SW480 (cell line): ENCODE measurements at regions not wholly inside any gene's neighbourhood (a gene's known extent, or its start where the extent isn't known, plus 50 kb on each side); places are given as distances from the start of the nearest gene placed in this dataset.

Source experiments
- DNase-seq: peaks from one replicate; pipeline ENCODE4 v3.0.0-alpha.2; 2016; ENCODE audit warnings: low spot score

DNA sequence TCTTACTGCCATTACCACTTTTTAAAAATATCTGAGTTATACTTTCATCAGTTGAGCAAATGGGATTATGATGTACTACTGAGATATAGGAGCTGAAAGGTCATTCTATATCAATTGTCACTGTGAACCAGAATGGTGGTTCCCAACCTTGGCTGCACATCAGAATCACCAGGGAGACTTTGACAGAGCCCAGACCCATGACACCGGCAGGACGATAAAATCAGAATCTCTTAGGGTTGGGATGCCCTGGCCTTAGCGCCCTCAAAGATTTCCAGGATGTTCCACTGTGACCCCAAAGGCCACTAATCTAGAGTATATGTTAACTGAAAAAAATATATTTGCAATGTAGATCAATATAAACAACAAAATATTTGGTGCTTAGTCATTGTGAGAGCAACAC is 355.1 kb downstream of the LIG4 start:
- DNase-seq: no peak

DNA sequence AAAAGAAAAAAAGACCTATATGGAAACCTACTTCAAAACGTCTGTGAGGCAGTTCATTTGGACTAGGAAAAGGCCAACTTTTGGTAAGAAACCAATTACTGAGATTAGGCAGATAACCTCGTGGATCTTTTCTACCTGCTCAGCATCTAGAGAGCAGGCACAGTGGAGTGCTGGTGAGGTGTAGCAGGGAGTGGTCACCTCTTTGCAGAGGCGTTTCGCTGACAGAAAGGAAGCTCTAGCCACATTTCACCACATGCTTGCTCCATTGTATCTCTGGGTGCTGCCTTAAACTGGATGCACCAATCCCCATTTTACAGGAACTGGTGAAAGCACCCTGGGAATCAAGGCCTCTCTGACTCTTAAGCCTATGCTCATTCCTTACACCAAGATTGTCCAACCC is 360.5 kb downstream of the LIG4 start:
- DNase-seq: no peak

DNA sequence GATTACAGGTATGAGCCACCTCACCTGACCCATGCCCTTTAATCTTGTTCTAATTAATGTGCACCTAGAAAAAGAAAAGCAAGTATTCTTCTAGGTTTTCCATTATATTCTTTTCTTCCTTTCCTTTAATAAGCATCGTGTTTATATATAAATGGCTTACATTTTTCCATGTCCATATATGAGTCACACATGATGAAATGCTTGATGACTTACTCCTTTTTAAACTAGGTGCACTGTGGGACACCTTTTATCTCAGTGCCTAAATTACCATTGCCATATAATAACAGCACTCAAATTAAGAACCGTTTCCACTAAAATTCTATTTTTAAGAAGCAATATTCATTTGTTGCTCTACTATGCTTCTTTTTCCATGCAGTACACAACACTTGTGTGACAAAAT is 363.3 kb downstream of the LIG4 start:
- DNase-seq: no peak

DNA sequence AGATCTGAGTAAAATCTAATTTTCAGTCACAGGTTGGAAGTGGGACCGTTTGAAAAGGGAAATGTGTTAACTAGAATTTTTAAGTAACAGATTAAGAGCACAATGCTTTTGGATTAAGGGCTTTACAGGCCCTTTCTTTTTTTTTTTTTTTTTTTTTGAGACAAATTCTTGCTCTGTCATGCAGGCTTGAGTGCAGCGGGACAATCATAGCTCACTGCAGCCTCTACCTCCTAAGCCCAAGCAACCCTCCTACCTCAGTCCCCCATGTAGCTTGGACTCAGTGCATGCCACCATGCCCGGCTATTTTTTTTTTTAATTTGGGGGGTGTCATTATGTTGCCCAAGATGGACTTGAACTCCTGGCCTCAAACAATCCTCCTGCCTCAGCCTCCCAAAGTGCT is 363.7 kb downstream of the LIG4 start:
- DNase-seq: no peak

DNA sequence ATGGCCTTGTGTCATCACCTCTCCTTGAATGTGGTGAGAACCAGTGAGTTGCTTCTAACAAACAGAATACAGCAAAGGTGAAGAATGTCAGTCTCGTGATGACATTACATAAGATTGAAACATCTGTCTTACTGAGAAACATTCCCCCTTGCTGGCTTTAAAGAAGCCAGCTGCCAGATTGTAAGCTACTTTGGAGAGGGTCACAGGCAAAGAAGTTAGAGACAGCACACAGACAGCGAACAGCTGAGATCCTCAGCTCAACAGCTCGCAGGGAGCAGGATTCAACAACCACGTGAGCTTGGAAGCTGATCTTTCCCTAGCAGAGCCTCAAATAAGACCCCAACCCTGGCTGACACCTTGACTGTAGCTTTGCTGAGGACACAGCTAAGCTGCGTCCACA is 367.9 kb downstream of the LIG4 start:
- no peak for DNase-seq

DNA sequence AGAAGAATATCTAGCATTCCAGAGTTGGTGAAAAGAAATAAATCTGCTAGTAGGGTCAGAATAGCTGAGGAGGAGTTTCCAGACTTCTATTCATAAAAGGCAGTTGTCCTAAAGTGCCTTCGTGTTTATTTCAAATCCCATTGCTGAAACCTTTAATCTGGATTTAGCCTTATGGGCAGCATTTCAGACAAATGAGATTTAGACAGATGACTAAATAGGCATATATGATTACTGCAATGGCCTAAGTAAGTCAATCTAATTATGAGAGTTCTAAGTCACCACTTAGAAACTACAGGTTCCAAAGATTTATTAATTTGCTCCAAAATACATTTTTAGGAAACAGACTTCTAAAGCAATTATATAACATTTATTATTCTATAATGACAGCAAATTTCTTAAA is 368.7 kb downstream of the LIG4 start:
- DNase-seq: no peak

DNA sequence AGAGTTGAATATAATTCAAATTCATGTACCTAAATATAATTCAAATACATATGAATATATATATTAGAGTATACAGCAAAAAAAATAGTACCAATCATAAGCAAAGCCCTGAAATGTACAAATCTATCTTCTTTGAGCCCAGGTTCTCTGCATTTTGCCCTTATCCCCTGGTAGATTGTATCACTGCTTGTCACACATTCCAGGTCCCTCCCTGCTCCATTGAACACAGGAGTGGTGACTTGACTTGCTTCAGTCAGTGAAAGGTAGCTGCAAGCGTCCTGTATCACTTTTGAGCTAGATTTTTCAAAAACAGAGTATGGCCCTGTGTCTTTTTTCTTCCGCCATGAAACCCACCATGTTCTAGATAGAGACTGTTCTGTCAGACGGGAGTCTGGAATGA is 369.4 kb downstream of the LIG4 start:
- no peak for DNase-seq

DNA sequence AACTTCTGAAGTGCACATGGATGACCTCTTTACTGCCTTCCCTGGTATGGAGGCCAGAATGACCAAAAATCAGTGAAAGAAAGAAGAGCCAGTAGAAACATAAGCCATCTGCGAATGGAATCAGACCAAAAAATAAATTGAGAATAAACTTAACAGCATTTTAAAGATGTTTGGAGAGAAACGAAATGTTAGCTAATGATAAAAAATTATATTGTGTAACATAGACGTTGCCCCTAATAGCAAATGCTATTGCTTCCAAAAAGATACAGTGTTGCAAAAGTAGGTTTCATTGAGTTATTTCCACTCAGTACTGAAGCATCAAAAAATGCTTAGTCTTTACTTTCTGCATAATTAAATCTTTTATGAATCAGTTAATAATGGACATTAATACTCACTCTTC is 371.7 kb downstream of the LIG4 start:
- DNase-seq: no peak

DNA sequence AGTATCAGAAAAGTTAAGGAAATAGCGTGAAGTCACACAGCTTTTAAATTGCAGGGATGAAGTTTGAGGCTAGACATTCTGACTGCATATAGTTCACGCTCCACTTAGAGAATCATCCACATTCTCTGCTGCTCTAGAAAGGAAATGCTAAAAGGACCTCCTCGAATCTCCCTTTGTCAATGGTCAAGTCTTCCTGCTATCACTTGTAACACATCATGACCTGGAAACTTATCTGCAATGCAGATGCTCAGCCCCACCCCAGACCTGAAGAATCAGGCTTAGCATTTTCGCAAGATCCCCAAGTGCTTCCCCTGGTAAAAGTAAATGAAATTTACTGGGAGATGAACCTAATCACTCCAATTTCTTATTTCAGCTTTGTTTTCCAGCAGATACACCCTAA is 372.1 kb downstream of the LIG4 start:
- no peak for DNase-seq

DNA sequence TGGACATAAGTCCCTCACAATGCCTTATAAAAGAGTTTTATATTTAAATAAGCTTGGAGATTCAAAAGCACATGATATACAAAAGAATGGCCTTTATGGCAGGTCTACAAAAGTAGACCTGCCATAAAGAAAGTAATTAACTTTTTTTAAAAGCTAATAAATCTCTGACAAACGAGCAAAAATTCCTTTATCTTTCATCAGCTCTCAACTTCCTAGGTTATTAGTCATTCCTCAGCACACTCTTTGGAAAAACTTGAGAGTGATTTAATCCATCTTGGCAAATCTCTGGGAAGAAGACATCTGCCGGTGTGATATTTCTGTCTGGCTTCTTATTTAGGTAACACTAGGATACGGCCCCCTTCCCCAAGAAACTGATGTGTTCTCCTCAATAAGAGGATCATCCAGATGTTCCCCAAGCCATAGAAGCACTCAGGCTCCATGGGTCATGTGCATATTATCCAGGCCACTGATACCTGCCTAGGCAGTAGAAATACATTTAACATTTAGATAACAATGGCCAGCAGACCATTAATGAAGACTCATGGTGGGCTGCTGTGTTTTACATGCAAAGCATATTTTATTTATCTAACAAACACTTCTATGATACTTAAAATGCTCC is 372.7 kb downstream of the LIG4 start:
- DNase-seq: no peak

DNA sequence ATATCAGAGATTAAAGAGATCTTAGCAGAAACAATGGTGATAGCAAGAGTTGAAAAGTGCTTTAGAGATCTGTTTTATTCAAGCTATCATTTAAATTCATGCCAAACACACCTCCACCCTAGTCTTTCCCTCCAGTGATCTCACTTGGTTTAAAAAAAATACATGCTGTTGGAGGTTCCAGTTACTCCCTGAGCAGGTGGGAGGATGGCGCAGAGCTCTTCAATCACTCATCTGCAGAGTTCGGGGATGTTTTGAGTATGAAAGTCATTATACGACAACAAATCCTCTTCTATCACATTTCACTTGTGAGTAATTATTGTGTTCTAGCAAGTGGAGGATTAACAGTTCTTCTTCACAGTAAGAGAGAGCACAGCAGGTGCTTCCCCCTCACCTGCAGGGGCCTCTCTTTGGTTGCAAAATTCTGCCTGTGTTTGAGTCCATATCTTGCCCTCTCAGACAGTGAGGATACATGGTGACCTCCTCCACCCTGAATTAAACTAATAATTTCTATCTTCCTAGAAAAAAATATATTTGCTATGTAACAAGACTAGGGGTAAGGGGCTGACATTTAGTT is 376.7 kb downstream of the LIG4 start:
- DNase-seq: no peak

DNA sequence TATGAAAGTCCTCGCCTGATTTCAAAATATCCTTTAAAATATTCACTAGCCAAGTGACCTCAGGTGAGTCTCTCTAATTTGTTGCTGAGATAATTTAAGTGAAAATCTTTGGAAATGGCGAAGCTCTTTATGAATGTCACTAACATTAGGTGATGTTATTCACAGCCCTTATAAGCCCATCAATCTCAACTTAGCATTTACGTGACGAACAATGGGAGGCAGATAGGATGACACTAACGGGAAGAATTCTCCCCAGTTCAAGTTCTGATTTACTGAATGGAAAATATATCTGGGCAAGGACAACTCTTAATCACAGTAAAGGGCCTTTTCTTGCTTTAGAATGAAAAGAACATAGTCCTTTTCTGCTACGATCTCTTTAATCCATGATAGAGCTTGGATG is 378.7 kb downstream of the LIG4 start:
- no peak for DNase-seq

DNA sequence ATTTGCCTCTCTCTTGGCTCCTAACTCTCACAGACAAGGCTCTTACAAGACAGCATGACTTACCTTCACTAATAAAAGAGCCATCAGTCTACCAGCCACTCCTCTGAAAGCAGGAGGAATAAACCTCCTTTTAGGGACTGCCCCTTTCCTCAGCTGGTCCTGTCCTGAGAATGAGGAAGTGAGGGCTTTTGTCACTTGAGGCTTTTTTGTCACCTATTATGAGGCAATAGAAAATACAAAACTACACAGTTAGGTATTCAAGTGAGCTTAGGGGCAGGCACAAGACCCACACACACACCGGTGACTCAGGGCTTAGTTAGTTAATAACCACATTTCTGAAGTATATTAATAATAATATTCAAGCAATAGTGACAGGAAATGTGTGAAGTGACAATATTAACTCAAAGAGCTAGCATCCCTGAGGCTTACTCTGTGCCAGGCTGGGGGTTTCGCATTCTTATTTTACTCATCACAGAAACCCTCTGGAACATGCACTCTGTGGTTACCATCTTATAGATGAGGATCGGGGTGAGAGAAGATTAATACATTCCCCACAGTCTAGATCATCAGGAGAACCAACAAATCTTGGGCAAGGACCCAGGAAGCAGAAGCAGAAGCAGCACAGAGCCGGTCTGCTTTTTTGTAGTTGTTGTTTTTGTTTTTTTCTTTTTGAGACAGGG is 379.9 kb downstream of the LIG4 start:
- DNase-seq: no peak

DNA sequence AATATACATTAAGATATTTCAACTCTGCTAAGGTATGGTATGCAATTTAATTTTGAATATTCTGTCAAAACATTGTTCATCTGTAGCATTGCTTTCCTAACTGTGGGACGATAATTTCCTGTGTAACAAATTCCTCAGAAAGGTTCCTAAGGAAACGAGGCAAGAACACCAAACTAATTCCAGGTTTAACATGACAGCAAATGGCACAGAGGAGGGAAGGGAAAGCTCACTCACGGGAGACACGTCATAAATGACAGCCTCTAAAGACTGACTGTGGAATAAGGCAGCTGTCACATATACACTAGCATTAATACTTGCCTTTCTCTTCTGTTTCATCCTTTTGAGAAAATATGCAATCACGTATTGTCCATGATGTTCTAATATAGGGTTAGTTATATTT is 380.6 kb downstream of the LIG4 start:
- no peak for DNase-seq

DNA sequence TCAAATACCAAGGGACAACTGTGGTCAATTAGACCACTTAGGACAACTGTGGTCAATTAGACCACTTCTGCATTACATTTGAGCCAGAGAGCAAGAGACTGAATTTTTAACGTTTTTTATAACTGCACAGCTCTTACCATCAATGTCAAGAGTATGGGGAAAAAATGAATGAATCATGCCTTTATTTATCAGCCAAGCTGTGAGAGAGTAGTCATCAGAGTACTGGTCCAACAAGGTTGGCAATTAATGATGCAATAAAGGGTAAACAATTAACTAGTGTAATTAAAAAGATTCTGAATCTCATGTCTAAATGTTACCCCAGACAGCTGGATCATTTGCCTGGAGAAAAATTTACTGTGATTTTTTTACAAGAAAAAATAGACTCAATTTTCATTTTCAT is 381.1 kb downstream of the LIG4 start:
- DNase-seq: no peak

DNA sequence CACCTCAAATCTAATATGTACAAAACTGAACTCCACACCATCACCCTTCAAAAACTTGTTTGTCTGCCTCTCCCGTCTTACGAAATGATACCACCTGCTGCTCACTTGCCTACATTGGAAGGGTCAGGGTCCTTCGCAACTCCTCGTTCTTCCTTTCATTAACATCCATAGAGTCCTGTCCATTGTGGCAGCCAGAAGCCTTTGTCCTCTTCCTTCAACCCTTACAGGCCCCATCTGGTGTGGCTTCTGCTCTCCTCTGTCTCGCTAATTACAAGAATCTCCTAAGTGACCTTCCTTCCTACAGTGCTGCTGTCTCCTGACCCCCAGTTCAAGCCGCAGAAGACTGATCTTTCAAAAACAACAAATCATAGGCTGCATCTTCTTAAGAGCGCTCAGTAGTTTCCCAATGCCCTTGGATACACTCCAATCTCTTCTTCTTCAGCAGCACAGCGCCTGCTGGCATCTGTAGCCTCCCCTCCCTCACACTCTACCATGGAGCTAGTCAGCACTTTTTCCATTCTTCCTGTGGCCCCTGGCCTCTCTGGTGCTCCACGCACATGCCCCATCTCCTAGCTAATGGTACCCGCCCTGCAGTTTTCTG is 382.7 kb downstream of the LIG4 start:
- no peak for DNase-seq

DNA sequence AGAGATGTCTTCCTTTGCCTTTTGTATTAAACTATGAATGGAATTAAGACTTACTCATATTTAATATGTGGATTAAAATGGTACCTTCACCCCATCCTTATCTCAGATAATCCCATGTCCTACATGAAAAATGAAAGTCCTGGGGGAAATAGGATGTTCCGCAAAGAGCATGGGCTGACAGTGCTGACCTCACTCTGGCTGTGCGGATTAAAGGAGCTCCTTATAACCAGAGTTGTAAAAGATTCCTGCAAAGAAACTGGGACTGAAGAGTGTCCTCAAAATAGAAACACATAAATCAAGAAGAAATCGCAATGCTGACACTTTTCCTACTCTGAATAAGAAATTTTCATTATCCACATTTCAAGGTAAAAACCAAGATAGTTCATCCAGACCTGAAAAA is 384.5 kb downstream of the LIG4 start:
- no peak for DNase-seq

DNA sequence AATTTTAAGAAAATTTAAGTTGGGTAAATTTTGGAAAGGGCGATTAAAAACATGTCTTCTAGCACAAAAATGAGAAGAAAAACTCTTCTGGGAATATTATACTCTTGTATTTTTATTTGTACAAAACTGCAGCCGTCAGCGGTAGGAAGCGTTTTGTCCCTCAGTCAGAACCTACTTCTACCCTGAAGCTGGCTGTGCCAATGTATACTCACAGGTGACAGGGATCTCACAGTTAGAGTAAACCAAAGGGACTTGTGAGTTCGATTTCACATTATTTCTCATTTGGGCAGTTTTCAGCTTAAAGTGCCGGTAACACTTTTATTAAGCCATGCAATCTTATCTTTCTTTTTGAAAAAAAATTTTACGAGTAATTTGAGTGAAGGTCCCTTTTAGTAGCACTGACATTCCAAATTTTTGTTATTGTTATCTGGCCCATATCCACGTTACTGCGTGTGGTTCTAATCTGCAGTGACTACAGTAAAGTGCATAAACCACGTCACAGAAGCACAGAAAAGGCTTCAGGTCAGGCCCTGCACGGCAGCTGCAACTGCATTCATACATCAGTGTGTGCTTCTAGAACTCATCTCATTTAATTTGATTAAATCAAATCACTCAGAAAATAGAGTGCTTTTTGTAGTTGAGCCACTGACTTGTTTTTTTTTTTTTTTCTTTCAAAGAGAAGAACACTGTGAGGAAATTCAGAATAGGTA is 387.3 kb downstream of the LIG4 start:
- DNase-seq: no peak

DNA sequence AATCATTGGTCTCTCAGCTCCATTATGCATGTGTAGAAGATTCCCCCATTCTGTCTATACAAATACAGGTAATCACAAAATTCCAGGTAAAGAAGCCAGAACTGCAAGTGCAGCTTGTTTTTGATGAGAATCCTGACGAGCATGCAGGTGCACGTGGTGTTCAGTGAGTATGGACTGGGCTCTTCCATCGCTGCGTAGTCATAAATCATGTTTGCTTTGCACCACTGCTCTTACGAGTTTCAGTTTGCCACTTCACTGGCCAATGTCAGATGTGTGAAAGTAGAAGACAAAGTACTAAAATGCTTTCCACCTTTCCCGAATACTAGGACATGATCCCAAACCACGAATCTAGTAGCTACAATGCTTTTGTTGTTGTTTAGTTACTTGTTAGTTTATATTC is 390.7 kb downstream of the LIG4 start:
- DNase-seq: no peak

DNA sequence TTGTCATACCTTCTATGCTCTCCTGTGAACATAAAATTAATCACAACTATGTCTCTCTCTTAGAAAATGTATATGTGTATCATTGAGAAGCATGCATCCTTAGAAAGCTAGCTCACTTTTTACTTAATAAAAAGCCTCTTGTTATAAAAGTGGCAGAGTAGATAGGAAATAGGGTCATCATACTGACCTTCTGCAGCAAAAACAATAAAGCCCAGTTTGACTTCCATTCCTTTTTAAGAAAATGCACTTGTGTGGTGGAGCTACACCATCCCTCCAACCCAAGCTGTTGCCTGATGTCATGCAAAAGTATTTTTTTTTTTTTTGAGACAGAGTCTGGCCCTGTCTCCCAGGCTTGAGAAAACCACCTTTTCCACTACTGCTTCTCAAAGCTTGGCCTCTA is 393.3 kb downstream of the LIG4 start:
- DNase-seq: no peak

DNA sequence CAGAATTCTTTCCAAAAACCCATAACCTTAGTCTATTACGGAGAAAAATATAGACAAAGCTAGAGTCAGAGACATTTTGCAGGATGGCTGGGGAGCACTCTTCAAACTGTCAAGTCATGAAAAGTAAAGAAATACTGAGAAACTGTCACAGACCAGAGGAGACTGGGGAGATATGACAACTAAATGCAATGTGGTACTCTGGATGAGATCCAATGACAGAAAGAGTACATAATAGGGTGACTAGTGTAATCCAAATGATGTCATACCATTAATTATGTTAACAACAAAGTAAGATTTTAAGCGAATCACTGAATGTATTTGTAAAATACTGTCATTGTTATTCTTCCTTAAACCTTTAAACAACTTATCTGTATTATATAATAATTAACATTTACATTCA is 393.8 kb downstream of the LIG4 start:
- DNase-seq: no peak

DNA sequence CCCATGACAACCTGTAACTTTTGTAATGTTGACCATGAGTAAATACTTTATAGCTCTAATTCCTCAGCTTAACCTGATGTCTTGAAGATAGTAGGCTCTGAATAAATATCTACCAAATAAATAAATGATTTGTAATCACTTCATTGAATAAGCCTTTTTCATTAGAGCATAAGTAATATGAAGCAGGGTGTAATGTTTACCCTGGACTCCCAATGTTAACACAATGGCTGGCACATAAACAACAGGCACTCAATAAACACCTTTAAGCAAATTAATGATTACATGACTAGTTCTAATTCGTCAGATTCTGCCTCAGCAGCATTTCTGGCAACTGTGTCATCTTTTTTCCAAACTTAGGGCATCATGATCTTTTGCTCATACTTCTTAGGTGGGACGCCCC is 396.3 kb downstream of the LIG4 start:
- DNase-seq: no peak
